ENCODE measurements at regions not wholly inside any gene's neighbourhood (a gene's known extent, or its start where the extent isn't known, plus 50 kb on each side); places are given as distances from the start of the nearest gene placed in this dataset.

- H3K9me3 Mint-ChIP-seq = peaks cover 18% of the 10 kb centered on the region
- no peak for TF ChIP-seq CTCF (IDR thresholded peaks at IDR 0.05)
- H3K27me3 Mint-ChIP-seq = no peaks in the 10 kb centered on the region
- no peak for DNase-seq
- no peak overlapping the region for H3K4me3 Mint-ChIP-seq
- H3K27me3 ChIP-seq (ENCODE audit: control insufficient read depth in 1 of 2, insufficient read depth in 2 of 2, low read length in 2 of 2) = no peaks in the 10 kb centered on the region
- ChIA-PET POLR2A (no interaction called here), CTCF (no interaction called here)
- H3K36me3 Mint-ChIP-seq (ENCODE audit: low read depth) = no peaks in the 10 kb centered on the region
- H3K36me3 ChIP-seq (ENCODE audit: insufficient read depth, low read length) = no peaks in the 10 kb centered on the region
- no peak for ATAC-seq (ENCODE audit: poor library complexity)
- H3K27ac ChIP-seq (ENCODE audit: low read depth in 1 of 2, low read length in 2 of 2) = no peak overlapping the region
- H3K4me3 ChIP-seq (ENCODE audit: low read length) = no peak overlapping the region
- H3K4me1 Mint-ChIP-seq (ENCODE audit: low read depth) = no peaks in the 10 kb centered on the region
- H3K27ac Mint-ChIP-seq = no peak overlapping the region
- H3K4me1 ChIP-seq (ENCODE audit: insufficient read depth, low read length) = no peaks in the 10 kb centered on the region
- intact Hi-C loops (cut with DNase I, micrococcal nuclease) = no loop called here
- peaks cover 0 to 5% of the 10 kb centered on the region in 2 experiments for H3K9me3 ChIP-seq (ENCODE audit: control insufficient read depth in 1 of 2, insufficient read depth in 1 of 2, low read length in 2 of 2)
Observed at GRCh38 chr1:189496768-189497167, 980.9 kb downstream of the BRINP3 start.

- no peaks in the 10 kb centered on the region for H3K36me3 Mint-ChIP-seq (ENCODE audit: low read depth)
- intact Hi-C loops (cut with DNase I, micrococcal nuclease) = no loop called here
- TF ChIP-seq CTCF (IDR thresholded peaks at IDR 0.05) = no peak
- H3K36me3 ChIP-seq (ENCODE audit: insufficient read depth, low read length) = no peaks in the 10 kb centered on the region
- peaks cover 22% of the 10 kb centered on the region for H3K9me3 Mint-ChIP-seq
- H3K4me1 Mint-ChIP-seq (ENCODE audit: low read depth) = no peaks in the 10 kb centered on the region
- DNase-seq = no peak
- H3K27me3 Mint-ChIP-seq = no peaks in the 10 kb centered on the region
- no peak for ATAC-seq (ENCODE audit: poor library complexity)
- H3K4me3 ChIP-seq (ENCODE audit: low read length) = no peak overlapping the region
- POLR2A ChIA-PET = no interaction called here
- H3K27me3 ChIP-seq (ENCODE audit: control insufficient read depth in 1 of 2, insufficient read depth in 2 of 2, low read length in 2 of 2) = no peaks in the 10 kb centered on the region
- no peak overlapping the region for H3K4me3 Mint-ChIP-seq
- no peak overlapping the region for H3K27ac Mint-ChIP-seq
- H3K27ac ChIP-seq (ENCODE audit: low read depth in 1 of 2, low read length in 2 of 2) = no peak overlapping the region
- CTCF ChIA-PET = no interaction called here
- H3K9me3 ChIP-seq (ENCODE audit: control insufficient read depth in 1 of 2, insufficient read depth in 1 of 2, low read length in 2 of 2) = peaks cover 0 to 5% of the 10 kb centered on the region in 2 experiments
- no peaks in the 10 kb centered on the region for H3K4me1 ChIP-seq (ENCODE audit: insufficient read depth, low read length)
Observed at GRCh38 chr1:189499736-189500135, 977.9 kb downstream of the BRINP3 start.

- H3K4me1 Mint-ChIP-seq (ENCODE audit: low read depth) = no peaks in the 10 kb centered on the region
- no peak overlapping the region for H3K27ac ChIP-seq (ENCODE audit: low read depth in 1 of 2, low read length in 2 of 2)
- H3K9me3 ChIP-seq (ENCODE audit: control insufficient read depth in 1 of 2, insufficient read depth in 1 of 2, low read length in 2 of 2) = peaks cover 0 to 5% of the 10 kb centered on the region in 2 experiments
- no peak overlapping the region for H3K4me3 ChIP-seq (ENCODE audit: low read length)
- H3K9me3 Mint-ChIP-seq = peaks cover 21% of the 10 kb centered on the region
- H3K4me3 Mint-ChIP-seq = no peak overlapping the region
- ATAC-seq (ENCODE audit: poor library complexity) (no peak), DNase-seq (no peak)
- no peaks in the 10 kb centered on the region for H3K36me3 Mint-ChIP-seq (ENCODE audit: low read depth)
- H3K4me1 ChIP-seq (ENCODE audit: insufficient read depth, low read length) = no peaks in the 10 kb centered on the region
- TF ChIP-seq CTCF (IDR thresholded peaks at IDR 0.05) = no peak
- H3K36me3 ChIP-seq (ENCODE audit: insufficient read depth, low read length) = no peaks in the 10 kb centered on the region
- no peak overlapping the region for H3K27ac Mint-ChIP-seq
- no peaks in the 10 kb centered on the region for H3K27me3 Mint-ChIP-seq
- intact Hi-C loops (cut with DNase I, micrococcal nuclease) = no loop called here
- POLR2A ChIA-PET = no interaction called here
- no peaks in the 10 kb centered on the region for H3K27me3 ChIP-seq (ENCODE audit: control insufficient read depth in 1 of 2, insufficient read depth in 2 of 2, low read length in 2 of 2)
- CTCF ChIA-PET = no interaction called here
Observed at GRCh38 chr1:189500778-189501177, 976.9 kb downstream of the BRINP3 start.
